HG03439 (cell line): ENCODE measurements at regions not wholly inside any gene's neighbourhood (a gene's known extent, or its start where the extent isn't known, plus 50 kb on each side); places are given as distances from the start of the nearest gene placed in this dataset.

ENCODE experiments used
- ATAC-seq: cut with Tn5 transposase; IDR thresholded peaks from one replicate; pipeline ENCODE4 v1.9.1; 2021; ENCODE audit warnings: mild to moderate bottlenecking, moderate library complexity; ENCODE audit not compliant: unreplicated experiment

DNA sequence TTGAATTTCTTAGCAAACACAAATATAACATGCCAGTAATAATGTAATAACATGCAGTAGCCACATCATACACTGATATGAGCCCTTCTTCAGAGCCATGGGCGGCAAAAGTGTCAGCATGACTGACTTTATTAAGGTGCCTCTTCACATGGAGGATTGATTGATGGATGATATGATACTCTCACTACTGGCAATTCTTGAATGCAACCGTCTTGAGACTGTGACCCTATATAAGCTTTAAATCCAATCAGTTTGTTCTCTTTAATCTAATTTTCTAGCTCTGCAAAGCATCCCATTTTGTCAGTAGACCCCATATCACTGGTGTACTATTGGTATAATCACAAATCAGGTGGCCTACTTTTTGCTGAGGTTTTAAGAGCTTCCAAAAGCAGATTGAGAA lies 463.7 kb upstream of the ROBO2 start:
- ATAC-seq, result no peak

DNA sequence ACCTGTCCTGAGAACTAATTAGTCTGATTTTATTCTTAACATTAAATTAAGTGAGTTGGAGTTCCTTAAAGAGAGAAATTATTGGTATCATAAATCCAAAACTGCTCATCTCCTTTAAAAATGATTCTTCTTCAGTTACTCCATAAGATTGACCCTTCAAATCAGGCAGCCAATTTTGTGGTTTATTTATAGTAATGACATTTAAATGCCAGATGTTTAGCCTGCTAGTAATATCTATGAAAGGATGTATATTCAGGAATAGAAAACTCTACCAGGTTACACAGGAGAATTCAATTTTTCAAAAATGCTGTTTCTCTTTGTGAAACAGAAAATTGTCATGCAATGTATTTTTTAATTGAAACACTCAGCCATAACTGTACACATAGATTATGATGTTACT lies 457.8 kb upstream of the ROBO2 start:
- ATAC-seq, result no peak

DNA sequence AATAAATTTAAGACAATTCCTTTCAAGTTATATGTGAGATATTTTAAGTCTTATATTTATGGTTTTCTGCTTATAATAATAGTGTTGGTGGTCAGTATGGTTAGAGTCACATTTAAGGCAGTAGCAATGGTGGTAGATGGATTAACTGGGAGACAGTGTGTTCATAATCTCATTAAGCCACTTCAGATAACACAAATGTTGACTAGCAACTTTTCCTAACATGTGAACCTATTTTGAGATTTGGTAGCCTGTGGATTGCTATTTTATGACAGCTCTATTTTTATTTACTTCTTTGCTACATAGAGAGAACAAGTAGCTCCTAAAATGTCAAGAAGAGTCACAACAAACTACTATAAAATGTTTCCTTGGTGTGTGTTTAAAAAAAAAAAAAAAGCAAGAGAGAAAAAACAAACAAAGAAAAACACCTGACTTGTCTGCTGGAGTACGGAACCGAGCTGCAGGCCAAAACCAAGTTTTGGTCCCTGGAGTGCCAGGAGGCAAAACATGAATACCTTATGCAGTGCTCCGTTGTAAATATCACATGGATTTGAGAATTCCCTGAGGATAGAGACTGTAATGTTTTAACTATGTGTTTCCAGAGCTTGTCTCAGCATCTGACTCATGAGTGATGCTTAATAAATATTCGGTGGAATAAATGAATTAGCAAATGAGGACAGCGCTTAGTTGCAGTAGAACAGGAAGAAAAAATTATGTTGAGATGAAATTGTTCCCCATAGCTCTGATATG lies 457.1 kb upstream of the ROBO2 start:
- no peak for ATAC-seq

DNA sequence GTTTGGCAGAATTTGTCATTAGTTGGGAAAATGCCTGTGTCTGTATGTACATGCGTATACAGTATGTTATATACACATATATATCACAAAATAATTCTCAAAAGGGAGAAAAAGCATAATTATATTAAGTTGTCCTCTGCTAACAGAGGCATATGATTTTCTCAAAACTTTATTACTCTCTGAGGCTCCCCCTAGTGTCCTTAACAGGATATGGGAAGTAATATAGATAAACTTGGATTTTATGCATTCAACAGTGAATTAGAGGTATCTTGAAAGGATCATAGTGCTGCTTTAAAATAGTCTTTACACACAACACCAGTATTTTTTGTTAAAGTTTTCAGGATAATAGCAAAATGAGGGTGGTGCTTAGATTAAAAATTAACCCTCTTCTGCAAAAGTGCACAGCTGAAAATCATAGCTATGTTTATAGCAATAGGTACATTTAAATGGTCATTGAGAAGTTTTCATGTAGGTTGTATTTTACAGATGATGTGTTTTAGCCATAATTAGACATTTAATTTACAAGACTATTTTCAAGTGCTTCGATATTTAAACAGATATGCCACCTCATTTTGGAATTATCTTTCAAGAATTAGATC lies 454.0 kb upstream of the ROBO2 start:
- no peak for ATAC-seq

DNA sequence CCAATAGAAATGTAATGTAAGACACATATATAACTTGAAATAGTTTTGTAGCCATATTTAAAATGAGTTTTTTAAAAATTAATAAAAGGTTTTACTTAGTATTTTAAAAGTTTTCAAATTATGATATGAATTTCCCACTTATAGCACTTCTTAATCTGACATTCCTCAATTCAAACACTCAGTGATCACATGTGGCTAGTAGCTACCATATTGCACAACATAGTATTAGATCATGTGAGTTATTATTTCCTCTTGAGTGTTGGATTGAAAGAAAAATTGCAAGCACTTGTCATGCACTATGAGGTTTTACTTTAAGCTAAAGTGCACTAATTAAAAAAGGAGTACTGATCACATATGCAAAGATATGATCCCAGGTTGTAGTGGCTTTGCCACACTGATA lies 453.4 kb upstream of the ROBO2 start:
- no peak for ATAC-seq

DNA sequence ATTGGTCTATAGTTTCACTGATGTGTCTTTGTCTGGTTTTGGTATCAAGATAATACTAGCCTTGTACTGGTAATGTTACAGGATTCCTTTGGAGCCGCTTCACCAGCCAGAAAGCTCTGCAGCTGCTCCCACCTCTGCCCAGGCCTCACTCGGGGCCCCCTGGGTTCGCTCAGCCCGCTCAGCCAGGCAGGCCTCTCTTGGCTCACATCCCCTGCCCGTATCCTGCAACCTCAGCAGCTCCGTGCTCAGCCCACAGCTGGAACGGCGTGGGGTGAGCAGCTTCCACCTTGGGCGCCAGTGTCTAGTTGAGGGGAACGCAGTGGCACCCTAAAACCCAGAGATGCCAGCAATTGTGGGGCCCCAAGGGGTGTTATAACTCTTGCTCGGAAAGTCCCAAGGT lies 429.7 kb upstream of the ROBO2 start:
- ATAC-seq, result no peak

DNA sequence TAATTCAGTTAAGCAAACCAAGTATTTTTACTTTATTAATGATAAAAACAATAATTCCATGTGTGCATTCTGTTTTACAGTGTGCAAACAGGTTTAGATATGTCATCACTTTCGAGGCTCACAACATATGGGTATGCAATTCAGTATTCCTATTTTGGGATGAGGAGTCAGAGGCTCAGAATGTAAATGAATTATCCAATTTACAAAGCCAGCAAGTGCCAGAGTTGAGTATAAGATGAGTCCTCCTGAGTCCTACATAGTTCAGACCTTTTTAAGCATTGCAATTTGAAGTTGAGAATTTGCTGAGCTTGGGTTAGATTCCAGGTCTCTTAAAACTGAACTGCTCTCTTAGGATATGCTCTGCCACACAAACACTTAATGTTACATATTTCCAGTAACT lies 424.2 kb upstream of the ROBO2 start:
- ATAC-seq, result no peak

DNA sequence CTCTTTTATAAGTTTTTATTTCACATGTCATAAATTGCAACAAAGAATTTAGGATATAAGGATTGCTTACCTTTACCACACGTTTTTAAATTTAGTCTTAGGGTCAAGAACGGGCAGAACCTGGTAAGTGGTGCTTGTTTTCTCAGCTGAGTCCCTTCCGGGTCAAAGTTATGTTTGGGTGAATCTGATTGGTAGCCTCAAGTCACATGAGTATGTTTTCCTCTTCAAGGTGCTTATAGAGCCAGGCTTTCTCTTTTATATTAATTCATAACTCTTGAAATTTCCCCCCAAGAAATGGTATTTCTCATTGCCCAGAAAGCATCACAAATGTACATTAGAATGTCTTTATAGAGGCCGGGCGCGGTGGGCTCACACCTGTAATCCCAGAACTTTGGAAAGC lies 415.7 kb upstream of the ROBO2 start:
- ATAC-seq, result no peak

DNA sequence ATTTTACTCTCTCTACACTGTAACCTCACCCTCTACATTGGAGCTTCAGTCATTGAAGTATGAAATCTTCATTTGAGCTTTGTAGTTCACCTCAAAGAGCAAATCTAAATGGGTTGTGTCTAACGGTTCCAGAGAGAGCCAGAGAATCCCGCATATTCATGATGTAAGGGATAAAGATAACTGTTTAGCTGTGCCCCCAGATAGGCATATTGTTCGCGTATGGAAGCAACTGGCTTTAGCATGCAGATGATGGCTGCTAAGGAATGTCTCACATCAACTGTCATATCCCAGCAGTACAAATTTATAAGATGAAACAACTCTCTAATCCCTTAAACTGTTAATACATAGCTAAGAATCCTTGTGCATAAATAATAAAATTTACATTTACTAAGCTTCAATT lies 412.7 kb upstream of the ROBO2 start:
- no peak for ATAC-seq

DNA sequence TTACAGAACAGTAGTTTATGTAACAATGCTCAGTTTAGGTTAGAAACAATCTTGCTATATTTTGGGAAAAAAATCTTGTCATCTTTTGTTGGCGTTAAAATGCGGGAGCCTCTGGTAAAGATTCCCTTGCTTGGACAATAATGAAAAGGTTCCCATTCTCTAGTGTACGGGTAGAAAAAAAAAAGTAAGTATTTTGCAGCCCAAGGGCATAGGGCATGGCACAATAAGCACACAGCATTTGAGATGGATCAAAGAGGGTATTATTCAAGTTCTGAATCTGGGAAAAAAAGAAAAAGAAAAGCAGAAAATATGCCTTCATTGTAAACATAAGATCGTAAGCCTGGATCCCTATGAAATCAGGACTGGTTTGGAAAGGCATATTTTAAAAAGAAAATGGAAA lies 408.6 kb upstream of the ROBO2 start:
- ATAC-seq, result no peak

DNA sequence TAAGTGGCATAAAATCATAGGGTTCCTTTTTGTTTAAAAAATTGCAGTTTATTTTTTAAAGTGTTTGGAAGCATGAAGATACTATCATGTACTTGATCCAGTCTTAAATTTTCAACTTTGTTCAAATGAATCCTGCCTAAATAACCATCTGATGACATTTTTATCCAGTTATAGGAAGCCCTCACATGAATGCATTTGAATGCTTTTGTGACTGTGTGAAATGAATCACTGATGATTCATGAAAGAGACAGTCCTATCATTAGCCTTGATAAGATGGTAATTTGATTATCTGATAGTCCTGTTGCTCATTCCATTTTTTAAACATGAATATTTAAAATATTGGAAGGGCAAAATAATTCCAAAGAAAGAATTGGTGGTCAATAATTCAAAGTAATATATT lies 401.9 kb upstream of the ROBO2 start:
- ATAC-seq, result no peak

DNA sequence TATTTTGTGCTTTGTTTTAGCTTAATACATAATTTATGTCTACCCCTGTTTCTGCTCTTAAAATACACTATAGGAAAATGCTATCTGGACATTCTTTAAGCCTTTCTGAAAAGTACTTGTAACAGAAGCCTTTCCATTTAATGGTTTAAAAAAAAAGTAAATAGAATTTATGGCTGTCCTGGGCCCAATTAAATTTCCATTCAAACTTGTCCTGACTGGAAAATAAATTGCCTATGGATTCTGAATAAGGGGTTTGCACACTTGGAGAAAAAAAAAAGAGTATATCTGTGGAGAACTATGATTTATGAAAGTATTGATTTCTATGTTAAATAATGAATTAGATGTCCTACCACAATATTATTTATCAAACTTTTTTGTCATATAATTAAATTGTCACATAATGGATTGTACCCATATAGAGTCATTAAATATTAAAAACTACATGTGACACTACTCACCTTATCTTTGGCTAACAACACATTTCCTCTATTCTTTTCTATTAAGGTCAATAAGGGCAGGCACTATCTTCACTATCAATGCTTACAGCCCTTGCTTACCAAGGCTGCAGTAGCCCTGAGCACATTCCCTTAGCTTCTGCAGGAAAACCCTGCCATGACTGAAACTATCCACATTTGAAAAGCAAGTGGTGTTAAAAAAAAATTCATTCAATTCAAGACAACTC lies 396.1 kb upstream of the ROBO2 start:
- no peak for ATAC-seq

DNA sequence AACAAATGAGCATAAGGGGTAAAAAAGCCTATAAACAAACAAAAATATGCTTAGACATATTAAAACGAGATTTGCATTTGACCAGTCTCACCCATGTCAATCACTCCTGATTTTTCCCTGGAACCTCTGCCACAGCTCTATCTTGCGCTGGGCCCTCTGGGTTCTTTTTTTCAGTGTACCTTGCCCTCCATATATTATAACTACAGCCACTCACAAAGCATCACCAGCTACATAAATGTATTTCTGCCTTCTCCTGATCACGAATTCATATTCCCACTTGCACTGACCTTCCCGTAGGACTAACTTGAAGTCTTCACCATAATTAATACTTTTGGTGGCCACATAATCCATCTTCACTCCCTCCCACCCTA lies 395.6 kb upstream of the ROBO2 start:
- no peak for ATAC-seq

DNA sequence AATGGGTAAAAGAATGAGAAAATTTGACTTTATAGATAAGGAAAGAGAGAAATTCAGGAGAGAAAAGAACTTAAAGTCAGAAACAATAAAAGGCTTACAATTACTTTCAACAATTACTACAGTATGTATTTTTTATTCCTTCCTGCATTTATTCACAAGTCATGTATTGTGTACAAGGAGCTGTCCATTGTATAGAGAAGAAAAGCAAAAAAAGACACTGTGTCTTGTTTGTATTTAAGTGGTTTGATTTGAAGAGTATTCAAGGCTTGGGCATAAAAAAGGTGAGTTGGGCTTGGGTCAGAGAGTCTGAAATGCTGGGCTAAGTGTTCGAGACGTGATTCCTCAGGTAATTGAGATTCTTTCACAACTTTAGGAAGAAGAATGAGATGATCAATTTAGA lies 394.2 kb upstream of the ROBO2 start:
- no peak for ATAC-seq

DNA sequence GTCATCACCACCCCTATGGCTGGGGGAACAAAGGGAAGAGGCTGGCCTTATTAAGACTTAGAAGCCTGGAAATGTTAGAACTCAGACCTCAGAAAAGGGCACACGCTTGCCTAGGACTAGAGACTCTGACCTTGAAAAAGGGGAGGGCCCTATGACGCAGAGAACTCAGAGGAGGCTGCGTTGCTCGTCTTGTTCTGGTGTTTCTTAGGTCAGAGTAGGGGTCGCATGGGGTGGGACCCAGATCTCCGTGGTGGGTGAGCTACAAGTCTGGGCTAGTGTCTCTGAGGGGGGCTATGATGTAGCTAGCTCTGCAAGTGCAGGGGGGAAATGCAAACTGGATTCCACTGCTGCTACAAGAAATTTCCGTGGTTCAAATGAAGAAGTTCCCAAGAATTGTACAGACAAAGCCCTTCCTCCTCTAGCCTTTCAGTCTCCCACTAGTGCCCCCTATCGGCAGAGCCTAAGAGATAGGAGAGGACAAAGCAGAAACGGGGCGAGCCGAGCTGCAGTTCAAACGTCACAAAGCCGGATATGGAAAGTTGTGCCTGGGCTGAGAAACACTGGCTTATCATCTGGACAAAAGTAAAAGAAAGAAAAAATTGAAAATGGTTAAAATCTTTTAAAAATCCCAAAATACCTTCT lies 392.9 kb upstream of the ROBO2 start:
- ATAC-seq, result no peak

DNA sequence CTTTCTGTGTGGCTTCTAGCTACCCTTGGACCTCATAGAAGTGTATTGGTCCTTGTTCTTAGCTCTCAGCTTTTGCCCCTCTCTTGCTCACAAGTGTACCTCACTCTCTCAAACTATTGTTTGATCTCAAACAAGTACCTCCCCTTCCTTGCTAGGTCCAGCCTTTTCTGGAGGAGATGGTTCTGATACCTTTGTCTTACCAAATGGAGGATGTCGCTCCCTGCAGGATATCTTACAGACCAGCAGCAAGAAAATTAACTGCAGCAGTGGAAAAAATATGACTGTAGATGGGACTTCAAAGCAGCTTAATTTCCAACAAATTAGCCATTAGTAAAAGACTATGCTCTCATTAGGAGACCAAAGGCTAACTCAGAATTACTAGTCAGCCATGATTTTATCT lies 388.1 kb upstream of the ROBO2 start:
- no peak for ATAC-seq

DNA sequence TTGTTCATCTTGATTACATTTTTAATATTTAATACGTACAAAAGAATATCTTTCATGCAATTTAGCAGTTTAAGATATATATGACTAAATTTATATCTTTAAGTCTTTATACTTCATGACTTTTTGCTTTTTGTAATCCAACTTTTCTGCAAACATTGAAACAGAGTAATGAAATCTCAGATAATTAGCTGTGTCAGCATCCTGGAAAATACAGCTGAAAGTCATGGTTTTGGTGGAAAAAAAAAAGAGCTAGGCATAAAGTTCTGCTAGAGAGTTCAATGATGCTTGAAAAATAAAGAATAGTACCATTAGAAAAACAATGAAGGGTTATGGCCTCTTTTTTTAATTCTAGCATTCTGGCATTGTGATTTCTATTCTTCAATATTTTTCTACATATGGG lies 387.4 kb upstream of the ROBO2 start:
- ATAC-seq, result no peak

DNA sequence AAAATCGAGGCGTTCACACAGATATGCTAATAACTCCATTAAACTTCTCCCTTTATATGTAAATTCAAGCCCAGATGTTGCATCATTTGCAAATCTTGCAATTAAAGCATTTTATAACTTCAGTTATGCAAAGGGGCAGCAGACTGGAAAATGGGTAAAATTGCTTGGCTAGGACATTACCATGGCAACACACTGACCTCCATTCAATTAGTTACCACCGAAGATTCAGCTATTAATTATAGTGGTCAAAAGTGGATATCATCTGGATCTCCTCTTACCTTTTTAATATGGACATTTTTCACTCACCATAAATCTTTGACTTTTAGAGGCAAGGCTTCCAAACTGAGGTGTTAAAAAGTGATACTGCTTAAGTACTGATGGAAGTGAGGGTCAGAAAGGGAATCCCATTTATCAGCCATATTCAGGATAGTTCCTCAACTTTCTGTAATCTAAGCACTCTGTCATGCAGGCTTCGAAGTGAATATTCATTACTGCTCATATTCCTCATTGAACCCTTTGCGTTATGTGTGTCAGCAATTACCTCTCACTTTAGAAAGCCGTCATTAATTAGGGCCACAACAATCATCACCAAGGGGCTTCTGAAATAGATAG lies 386.2 kb upstream of the ROBO2 start:
- ATAC-seq, result no peak

DNA sequence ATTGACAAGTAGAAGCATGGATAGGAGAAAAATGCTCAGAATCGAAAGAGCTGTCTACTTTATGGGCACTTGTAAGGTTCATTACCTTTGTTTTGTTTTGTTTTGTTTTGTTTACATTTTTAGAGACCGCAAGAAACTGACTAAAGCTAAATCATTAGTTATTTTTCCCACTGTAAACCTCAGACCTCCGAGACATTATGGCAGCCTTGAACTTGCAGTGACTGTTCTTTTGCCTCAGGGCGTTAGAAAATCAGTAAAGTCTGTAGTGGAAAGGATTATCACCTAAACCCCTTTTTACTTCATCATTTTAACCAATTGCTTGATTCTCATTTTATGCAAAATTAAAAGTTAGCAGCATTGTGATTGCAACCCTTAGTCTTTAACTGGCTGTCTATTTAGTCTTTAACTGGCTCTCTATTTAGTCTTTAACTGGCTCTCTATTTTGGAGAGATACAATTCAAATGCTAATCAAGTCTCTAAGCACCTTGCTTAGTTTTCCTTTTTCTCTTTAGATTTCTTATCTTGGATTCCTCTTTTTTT lies 383.3 kb upstream of the ROBO2 start:
- no peak for ATAC-seq

DNA sequence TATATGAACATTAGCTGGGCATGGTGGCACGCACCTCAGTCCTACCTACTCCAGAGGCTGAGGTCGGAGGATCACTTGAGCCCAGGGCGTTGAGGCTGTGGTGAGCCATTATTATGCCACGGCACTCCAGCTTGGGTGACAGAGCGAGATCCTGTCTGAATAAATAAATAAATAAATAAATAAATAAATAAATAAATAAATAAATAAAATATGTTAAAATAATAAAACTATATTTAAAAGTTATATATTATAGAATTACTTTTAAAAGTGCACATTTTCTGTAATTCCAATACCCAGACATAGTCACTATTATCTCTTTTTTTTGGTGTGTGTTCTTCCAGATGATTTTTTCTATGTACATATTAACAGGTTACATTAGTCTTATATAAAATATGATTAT lies 382.0 kb upstream of the ROBO2 start:
- ATAC-seq, result no peak

DNA sequence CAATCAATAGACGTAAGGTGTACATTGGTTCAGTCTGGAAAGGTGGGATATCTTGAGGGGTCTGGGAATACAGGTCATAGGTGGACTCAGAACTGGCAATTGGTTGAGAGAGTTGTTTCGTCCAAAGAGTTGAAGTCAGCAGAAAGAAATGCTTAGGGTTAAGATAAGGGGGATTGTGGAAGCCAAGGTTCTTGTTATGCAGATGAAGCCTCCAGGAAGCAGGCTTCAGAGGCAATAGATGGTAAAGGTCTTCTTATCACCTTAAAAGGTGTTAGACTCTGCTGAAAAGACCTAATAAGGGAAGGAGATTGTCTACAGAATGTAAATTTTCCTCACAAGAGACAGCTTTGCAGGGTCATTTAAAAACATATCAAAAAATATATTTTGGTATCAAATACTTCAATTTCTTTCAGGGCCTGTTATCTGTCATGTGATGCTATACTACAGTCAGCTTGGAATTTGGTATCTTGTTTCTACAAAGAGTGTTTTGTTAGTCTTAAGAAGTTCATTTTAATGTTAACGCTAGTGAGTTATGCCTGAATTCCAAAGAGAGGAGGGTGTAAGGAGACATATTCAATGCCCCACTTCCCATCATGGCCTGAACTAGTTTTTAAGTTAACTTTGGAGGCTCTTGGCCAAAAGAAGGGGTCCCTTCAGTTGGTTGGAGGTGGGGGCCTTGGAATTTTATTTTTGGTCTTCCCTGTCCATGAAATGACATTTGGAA lies 378.2 kb upstream of the ROBO2 start:
- no peak for ATAC-seq
